Astrocyte (in vitro differentiated cells and primary cell): ENCODE measurements at regions not wholly inside any gene's neighbourhood (a gene's known extent, or its start where the extent isn't known, plus 50 kb on each side); places are given as distances from the start of the nearest gene placed in this dataset.

Experiments used
- CTCF ChIP-seq: IDR thresholded peaks from 2 replicates; pipeline ENCODE4 v1.5.1; 2011; ENCODE audit warnings: low read depth, mild to moderate bottlenecking, inconsistent platforms, low read length, moderate library complexity; ENCODE audit not compliant: insufficient read depth
- EZH2 ChIP-seq: IDR thresholded peaks from 2 replicates; pipeline ENCODE4 v1.6.1; 2012; ENCODE audit warnings: mild to moderate bottlenecking, low read length, inconsistent platforms; ENCODE audit not compliant: insufficient read depth

DNA sequence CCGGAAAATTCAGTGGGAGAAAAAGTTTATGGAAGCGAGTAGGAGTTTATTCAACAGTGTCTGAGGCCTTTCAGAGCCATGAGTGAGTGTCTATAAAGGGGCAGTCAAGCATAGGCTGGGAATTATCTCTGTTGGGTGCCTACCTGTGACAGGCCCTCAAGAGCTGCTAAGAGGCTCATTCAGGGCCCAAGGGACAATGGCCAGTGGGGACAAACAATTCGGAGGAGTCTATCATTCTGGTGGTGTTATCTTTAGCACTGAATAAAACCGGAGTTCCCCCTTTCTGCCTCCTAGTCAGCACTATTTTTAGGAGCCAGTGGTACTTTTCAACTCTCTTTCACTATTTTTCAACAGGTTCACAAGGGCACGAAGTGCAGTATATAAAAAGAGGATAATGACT is 89.5 kb upstream of the HTATIP2 start:
- TF ChIP-seq CTCF, result no peak
- TF ChIP-seq EZH2, result no peak
